ENCODE measurements at regions not wholly inside any gene's neighbourhood (a gene's known extent, or its start where the extent isn't known, plus 50 kb on each side); places are given as distances from the start of the nearest gene placed in this dataset.

- Histone ChIP-seq H2BK12ac (ENCODE audit: low read depth, low read length) (no peak overlapping the region), H4K20me1 (replicated peaks in 1 of 2; ENCODE audit: control insufficient read depth in 1 of 2, insufficient read depth in 2 of 2, low read length in 2 of 2) (no peaks in the 10 kb centered on the region), H3K79me1 (ENCODE audit: low read depth, low read length) (no peaks in the 10 kb centered on the region), H3K23me2 (ENCODE audit: low read depth, low read length) (no peaks in the 10 kb centered on the region), H4K91ac (replicated peaks; ENCODE audit: insufficient read length, low read length) (no peak overlapping the region), H2AFZ (ENCODE audit: low read length) (no peak overlapping the region), H3K79me2 (ENCODE audit: control insufficient read depth in 1 of 2, insufficient read depth in 2 of 2, low read length in 2 of 2) (no peaks in the 10 kb centered on the region), H3K56ac (replicated peaks; ENCODE audit: insufficient read length, low read depth, low read length) (no peak overlapping the region), H3K27me3 (replicated peaks in 1 of 4; ENCODE audit: control insufficient read depth in 3 of 4, extremely low read depth in 1 of 4, insufficient read depth in 3 of 4, low read length in 3 of 4) (no peaks in the 10 kb centered on the region), H3K14ac (ENCODE audit: insufficient read length) (no peak overlapping the region), H2BK5ac (ENCODE audit: low read depth, low read length) (no peak overlapping the region), H4K8ac (ENCODE audit: extremely low read depth, insufficient read depth, low read length) (no peak overlapping the region), H3K4me1 (replicated peaks in 1 of 4; ENCODE audit: control insufficient read depth in 3 of 4, insufficient read depth in 4 of 4, low read length in 3 of 4) (peaks cover 0 to 2% (median 0%) of the 10 kb centered on the region in 4 experiments; a peak in 1 of 7 replicates), H4K5ac (ENCODE audit: insufficient read length, low read depth, low read length) (no peak overlapping the region), H3K23ac (ENCODE audit: insufficient read length) (no peak overlapping the region), H3K9me3 (ENCODE audit: insufficient read depth in 2 of 2, low read depth in 1 of 2, low read length in 1 of 2) (no peaks in the 10 kb centered on the region), H3K18ac (ENCODE audit: extremely low read depth, low read length) (no peak overlapping the region), H3K27ac (ENCODE audit: low read depth, low read length) (no peak overlapping the region), H2BK20ac (ENCODE audit: low read length) (no peak overlapping the region), H3K9ac (replicated peaks in 1 of 4; ENCODE audit: extremely low read depth in 1 of 4, low read depth in 3 of 4, low read length in 3 of 4) (no peak overlapping the region), H3K4ac (replicated peaks; ENCODE audit: insufficient read length, low read depth, low read length) (no peak overlapping the region), H3K4me3 (ENCODE audit: extremely low read depth in 1 of 4, insufficient read depth in 2 of 4, low read depth in 3 of 4, low read length in 4 of 4) (no peak overlapping the region), H3K4me2 (ENCODE audit: insufficient read depth in 1 of 2, low read depth in 2 of 2, low read length in 2 of 2) (no peak overlapping the region), H2AK5ac (ENCODE audit: low read depth, low read length) (no peak overlapping the region), H2BK15ac (ENCODE audit: low read length) (no peak overlapping the region), H3K36me3 (ENCODE audit: control insufficient read depth in 2 of 4, insufficient read depth in 4 of 4, low read length in 3 of 4) (no peaks in the 10 kb centered on the region), H2BK120ac (replicated peaks; ENCODE audit: low read depth, low read length) (no peak overlapping the region)
- TF ChIP-seq TCF12 (IDR thresholded peaks at IDR 0.05; ENCODE audit: low read depth, low read length) (no peak), BACH1 (IDR thresholded peaks at IDR 0.05; ENCODE audit: low read length) (no peak), GTF2F1 (IDR thresholded peaks at IDR 0.05; ENCODE audit: borderline replicate concordance, low read depth, low read length) (no peak), SP2 (IDR thresholded peaks at IDR 0.05; ENCODE audit: low read length) (no peak), EGR1 (IDR thresholded peaks at IDR 0.05; ENCODE audit: borderline replicate concordance, low read depth, low read length) (no peak), JUN (IDR thresholded peaks at IDR 0.05; ENCODE audit: low read depth, low read length) (no peak), FOSL1 (IDR thresholded peaks at IDR 0.05; ENCODE audit: insufficient read depth, low read depth, low read length) (no peak), MAFK (IDR thresholded peaks at IDR 0.05; ENCODE audit: low read depth, low read length) (no peak), SAP30 (IDR thresholded peaks at IDR 0.05; ENCODE audit: insufficient read depth, insufficient replicate concordance, low read length) (no peak), POU5F1 (IDR thresholded peaks at IDR 0.05; ENCODE audit: low read depth, low read length) (no peak), TEAD4 (IDR thresholded peaks at IDR 0.05; ENCODE audit: low read depth, low read length) (no peak)
- no peak for DNase-seq (ENCODE audit: low read depth in 1 of 2, low spot score in 2 of 2)
- POLR2A ChIA-PET (ENCODE audit: partially characterized antibody), result no interaction called here
- WGBS, 2 experiments (ENCODE audit: extremely low coverage in 1 of 2, insufficient coverage in 1 of 2, insufficient read length in 1 of 2, insufficient replicate concordance in 2 of 2, low coverage in 1 of 2, low lambda C conversion rate in 2 of 2, missing lambda C conversion rate in 1 of 2), result 87% methylated on average over 2 of the region's 2 CpGs; no CpG with 5 or more reads in 1 of the 2 experiments
- FAIRE-seq, result no peak
- CTCF ChIA-PET (ENCODE audit: partially characterized antibody), result interaction anchor here (5.0 kb wide), 1 partner anchor 12 kb away, joined by 19 read pairs; no protein-coding TSS in a partner anchor
Measured at GRCh38 chr11:11135820-11136476, 217.1 kb downstream of the CSNK2A3 start.

Data from H1 (cell line).